ENCODE measurements at regions not wholly inside any gene's neighbourhood (a gene's known extent, or its start where the extent isn't known, plus 50 kb on each side); places are given as distances from the start of the nearest gene placed in this dataset.

GRCh38 chr13:79228972-79229371, 177.1 kb downstream of the RBM26 start:
- TF ChIP-seq CTCF (IDR thresholded peaks at IDR 0.05), result no peak
- no peak for TF ChIP-seq EZH2 (IDR thresholded peaks at IDR 0.05; ENCODE audit: borderline replicate concordance, insufficient read depth, low read depth, low read length, poor library complexity, severe bottlenecking)
